ENCODE measurements at regions not wholly inside any gene's neighbourhood (a gene's known extent, or its start where the extent isn't known, plus 50 kb on each side); places are given as distances from the start of the nearest gene placed in this dataset.

DNA sequence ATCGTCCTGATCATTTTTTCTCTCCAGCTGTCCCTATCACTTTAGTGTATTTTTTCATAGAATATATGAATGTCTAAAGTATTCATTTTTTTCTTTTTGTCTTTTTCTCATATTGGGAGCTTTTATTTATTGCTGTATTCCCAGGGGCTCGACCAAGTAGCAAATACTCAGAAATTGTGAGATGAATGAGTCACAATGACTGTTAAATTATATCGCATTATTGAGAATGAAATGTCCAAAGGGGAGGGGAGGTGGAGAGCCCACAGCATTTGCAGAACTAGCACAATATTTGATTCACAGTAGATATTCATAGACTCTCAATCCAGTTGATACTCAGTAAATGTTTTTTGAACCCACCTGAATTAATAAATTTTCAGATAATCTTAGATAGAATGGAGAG, 543.6 kb upstream of the FAM241A start:
- H3K27ac ChIP-seq (ENCODE audit: low read depth, low read length) = no peak overlapping the region
- H3K4me1 ChIP-seq (replicated peaks in 1 of 4; ENCODE audit: control insufficient read depth in 3 of 4, insufficient read depth in 4 of 4, low read length in 3 of 4) = no peaks in the 10 kb centered on the region
- H4K8ac ChIP-seq (ENCODE audit: extremely low read depth, insufficient read depth, low read length) = no peak overlapping the region
- H3K4me2 ChIP-seq (ENCODE audit: insufficient read depth in 1 of 2, low read depth in 2 of 2, low read length in 2 of 2) = no peak overlapping the region
- no peak overlapping the region for H2BK120ac ChIP-seq (replicated peaks; ENCODE audit: low read depth, low read length)
- H3K36me3 ChIP-seq (ENCODE audit: control insufficient read depth in 2 of 4, insufficient read depth in 4 of 4, low read length in 3 of 4) = no peaks in the 10 kb centered on the region
- H4K91ac ChIP-seq (replicated peaks; ENCODE audit: insufficient read length, low read length) = no peak overlapping the region
- TF ChIP-seq JUN (IDR thresholded peaks at IDR 0.05; ENCODE audit: low read depth, low read length) = no peak
- no peak for TF ChIP-seq SUZ12 (IDR thresholded peaks at IDR 0.05; ENCODE audit: low read length)
- TF ChIP-seq BCL11A (IDR thresholded peaks at IDR 0.05; ENCODE audit: low read depth in 2 of 2, low read length in 2 of 2) = no peak
- TF ChIP-seq GABPA (IDR thresholded peaks at IDR 0.05; ENCODE audit: borderline replicate concordance, insufficient read depth, low read length) = no peak
- no peak for TF ChIP-seq BACH1 (IDR thresholded peaks at IDR 0.05; ENCODE audit: low read length)
- TF ChIP-seq GTF2F1 (IDR thresholded peaks at IDR 0.05; ENCODE audit: borderline replicate concordance, low read depth, low read length) = no peak
- no peak for TF ChIP-seq RBBP5 (IDR thresholded peaks at IDR 0.05; ENCODE audit: borderline replicate concordance, low read depth, low read length)
- TF ChIP-seq SIRT6 (IDR thresholded peaks at IDR 0.05; ENCODE audit: low read length) = no peak
- no peak for TF ChIP-seq EP300 (IDR thresholded peaks at IDR 0.05; ENCODE audit: borderline replicate concordance in 1 of 2, low read depth in 2 of 2, low read length in 2 of 2)
- no peak for TF ChIP-seq EZH2 (IDR thresholded peaks at IDR 0.05; ENCODE audit: low read depth, low read length, severe bottlenecking)
- no peak for TF ChIP-seq CHD2 (IDR thresholded peaks at IDR 0.05; ENCODE audit: low read length)
- TF ChIP-seq TAF1 (IDR thresholded peaks at IDR 0.05; ENCODE audit: low read depth, low read length) = no peak
- TF ChIP-seq HDAC2 (IDR thresholded peaks at IDR 0.05; ENCODE audit: borderline replicate concordance in 1 of 2, low read depth in 2 of 2, low read length in 2 of 2) = no peak
- no peak for TF ChIP-seq SP4 (IDR thresholded peaks at IDR 0.05; ENCODE audit: low read length)
- TF ChIP-seq RXRA (IDR thresholded peaks at IDR 0.05; ENCODE audit: insufficient read depth, low read depth, low read length) = no peak
- no peak overlapping the region for H3K23ac ChIP-seq (ENCODE audit: insufficient read length)
- no peak overlapping the region for H2BK20ac ChIP-seq (ENCODE audit: low read length)
- H3K18ac ChIP-seq (ENCODE audit: extremely low read depth, low read length) = no peak overlapping the region
- H3K56ac ChIP-seq (replicated peaks; ENCODE audit: insufficient read length, low read depth, low read length) = no peak overlapping the region
- no peaks in the 10 kb centered on the region for H3K9me3 ChIP-seq (ENCODE audit: insufficient read depth in 2 of 2, low read depth in 1 of 2, low read length in 1 of 2)
- FAIRE-seq (no peak), DNase-seq (ENCODE audit: low read depth in 1 of 2, low spot score in 2 of 2) (no peak)
- H4K20me1 ChIP-seq (replicated peaks in 1 of 2; ENCODE audit: control insufficient read depth in 1 of 2, insufficient read depth in 2 of 2, low read length in 2 of 2) = no peaks in the 10 kb centered on the region
- no peak overlapping the region for H2AFZ ChIP-seq (ENCODE audit: low read length)
- CTCF ChIA-PET (ENCODE audit: partially characterized antibody) = interaction anchor here (1.2 kb wide), 1 partner anchor 25 kb away, joined by 4 read pairs; no protein-coding TSS in a partner anchor
- H3K4ac ChIP-seq (replicated peaks; ENCODE audit: insufficient read length, low read depth, low read length) = no peak overlapping the region
- no peaks in the 10 kb centered on the region for H3K27me3 ChIP-seq (replicated peaks in 1 of 4; ENCODE audit: control insufficient read depth in 3 of 4, extremely low read depth in 1 of 4, insufficient read depth in 3 of 4, low read length in 3 of 4)
- no peak overlapping the region for H4K5ac ChIP-seq (ENCODE audit: insufficient read length, low read depth, low read length)
- H2AK5ac ChIP-seq (ENCODE audit: low read depth, low read length) = no peak overlapping the region
- POLR2A ChIA-PET (ENCODE audit: partially characterized antibody) = interaction anchor here (1.3 kb wide), 1 partner anchor 119 kb away, joined by 3 read pairs; no protein-coding TSS in a partner anchor
- H3K14ac ChIP-seq (ENCODE audit: insufficient read length) = no peak overlapping the region
- no peak overlapping the region for H2BK5ac ChIP-seq (ENCODE audit: low read depth, low read length)
- no peak overlapping the region for H2BK15ac ChIP-seq (ENCODE audit: low read length)
- no peak overlapping the region for H3K9ac ChIP-seq (replicated peaks in 1 of 4; ENCODE audit: extremely low read depth in 1 of 4, low read depth in 3 of 4, low read length in 3 of 4)
- H3K79me1 ChIP-seq (ENCODE audit: low read depth, low read length) = no peaks in the 10 kb centered on the region
- H3K23me2 ChIP-seq (ENCODE audit: low read depth, low read length) = no peaks in the 10 kb centered on the region
- H3K4me3 ChIP-seq (ENCODE audit: extremely low read depth in 1 of 4, insufficient read depth in 2 of 4, low read depth in 3 of 4, low read length in 4 of 4) = no peak overlapping the region
- WGBS, 2 experiments (ENCODE audit: extremely low coverage in 1 of 2, insufficient coverage in 1 of 2, insufficient read length in 1 of 2, insufficient replicate concordance in 2 of 2, low coverage in 1 of 2, low lambda C conversion rate in 2 of 2, missing lambda C conversion rate in 1 of 2) = 89% methylated on average over 3 of the region's 3 CpGs; no CpG with 5 or more reads in 1 of the 2 experiments
- H3K79me2 ChIP-seq (ENCODE audit: control insufficient read depth in 1 of 2, insufficient read depth in 2 of 2, low read length in 2 of 2) = no peaks in the 10 kb centered on the region
- H2BK12ac ChIP-seq (ENCODE audit: low read depth, low read length) = no peak overlapping the region
